ENCODE measurements at regions not wholly inside any gene's neighbourhood (a gene's known extent, or its start where the extent isn't known, plus 50 kb on each side); places are given as distances from the start of the nearest gene placed in this dataset.

GRCh38 chr18:66742832-66743231 lies 138.9 kb upstream of the CDH19 start:
- DNase-seq (ENCODE audit: low read depth in 2 of 2): no peak

GRCh38 chr18:66735933-66736332 lies 132.0 kb upstream of the CDH19 start:
- no peak for DNase-seq (ENCODE audit: low read depth in 2 of 2)

GRCh38 chr18:66734451-66734850 lies 130.6 kb upstream of the CDH19 start:
- DNase-seq (ENCODE audit: low read depth in 2 of 2): no peak

GRCh38 chr18:66731890-66732289 lies 128.0 kb upstream of the CDH19 start:
- DNase-seq (ENCODE audit: low read depth in 2 of 2): no peak

- DNase-seq (ENCODE audit: low read depth in 2 of 2): no peak
These were observed 125.8 kb upstream of the CDH19 start for GRCh38 chr18:66729442-66730239.

GRCh38 chr18:66728951-66729350 lies 125.1 kb upstream of the CDH19 start:
- DNase-seq (ENCODE audit: low read depth in 2 of 2): no peak

- DNase-seq (ENCODE audit: low read depth in 2 of 2): no peak
These were observed 124.1 kb upstream of the CDH19 start for GRCh38 chr18:66727991-66728390.

- DNase-seq (ENCODE audit: low read depth in 2 of 2): no peak
These were observed 120.9 kb upstream of the CDH19 start for GRCh38 chr18:66724664-66725356.

- DNase-seq (ENCODE audit: low read depth in 2 of 2): no peak
These were observed 118.8 kb upstream of the CDH19 start for GRCh38 chr18:66722671-66723070.

- DNase-seq (ENCODE audit: low read depth in 2 of 2): no peak
These were observed 104.8 kb upstream of the CDH19 start for GRCh38 chr18:66708646-66709045.

GRCh38 chr18:66707473-66707872 lies 103.6 kb upstream of the CDH19 start:
- DNase-seq (ENCODE audit: low read depth in 2 of 2): no peak

- DNase-seq (ENCODE audit: low read depth in 2 of 2): no peak
These were observed 91.4 kb upstream of the CDH19 start for GRCh38 chr18:66695281-66695680.

GRCh38 chr18:66694852-66695251 lies 91.0 kb upstream of the CDH19 start:
- DNase-seq (ENCODE audit: low read depth in 2 of 2): no peak

GRCh38 chr18:66687635-66688034 lies 83.7 kb upstream of the CDH19 start:
- DNase-seq (ENCODE audit: low read depth in 2 of 2): no peak

- DNase-seq (ENCODE audit: low read depth in 2 of 2): no peak
These were observed 79.0 kb upstream of the CDH19 start for GRCh38 chr18:66682855-66683322.

- DNase-seq (ENCODE audit: low read depth in 2 of 2): no peak
These were observed 72.8 kb upstream of the CDH19 start for GRCh38 chr18:66676699-66677098.

GRCh38 chr18:66674286-66674685 lies 70.4 kb upstream of the CDH19 start:
- no peak for DNase-seq (ENCODE audit: low read depth in 2 of 2)

- no peak for DNase-seq (ENCODE audit: low read depth in 2 of 2)
These were observed 64.8 kb upstream of the CDH19 start for GRCh38 chr18:66668706-66669105.

- DNase-seq (ENCODE audit: low read depth in 2 of 2): no peak
These were observed 58.7 kb upstream of the CDH19 start for GRCh38 chr18:66662632-66663031.

- DNase-seq (ENCODE audit: low read depth in 2 of 2): no peak
These were observed 51.5 kb upstream of the CDH19 start for GRCh38 chr18:66655407-66655806.

Measured in stimulated activated CD4-positive, alpha-beta T cell treated with anti-CD3 and anti-CD28 coated beads, Interleukin-1b, Interleukin-23, amount 100 ng/mL, for 4 hours (primary cell).